Skin epidermis (tissue), 12 donors: ENCODE measurements at regions not wholly inside any gene's neighbourhood (a gene's known extent, or its start where the extent isn't known, plus 50 kb on each side); places are given as distances from the start of the nearest gene placed in this dataset.
"Not testable (repeated sequence)": the region's sequence is repeated elsewhere in the genome, so short reads cannot be mapped to it uniquely, and the experiment has no call there.

ENCODE experiments used
- H3K27ac ChIP-seq, 21 experiments: fragments of 200-600 bp; sonication (generic) in 11 of 21; one replicate each; pipeline ENCODE4 v1.5.0; 2020; ENCODE audit warnings: mild to moderate bottlenecking in 3 of 21, inconsistent platforms in 2 of 21, moderate library complexity in 2 of 21
- H3K4me3 ChIP-seq, 7 experiments: fragments of 200-600 bp; sonication (generic) in 2 of 7; one replicate each; pipeline ENCODE4 v1.5.0; 2020; ENCODE audit warnings: inconsistent platforms in 2 of 7, mild to moderate bottlenecking in 2 of 7, moderate library complexity in 1 of 7

DNA sequence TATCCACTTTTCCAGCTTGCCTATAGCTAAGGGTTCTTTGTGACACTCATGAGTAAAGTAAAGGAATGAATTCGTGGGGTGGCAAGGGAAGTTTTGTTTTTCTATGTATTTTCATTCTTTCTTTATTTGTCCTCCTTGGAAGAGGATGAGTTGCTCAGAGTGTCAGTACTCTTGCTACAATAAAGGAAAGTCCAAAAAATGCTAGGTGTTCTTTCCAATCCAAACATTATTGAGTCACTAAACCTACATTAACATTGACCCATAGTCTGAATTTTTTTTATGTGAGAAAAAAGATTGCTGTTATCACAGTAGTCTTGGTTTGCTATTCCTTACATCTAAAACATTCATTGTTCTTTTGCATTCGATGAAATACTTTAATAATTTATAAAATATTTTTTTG, 959.9 kb upstream of the ADGRL4 start:
- H3K4me3 ChIP-seq, result no peak overlapping the region
- no peak overlapping the region for H3K27ac ChIP-seq

DNA sequence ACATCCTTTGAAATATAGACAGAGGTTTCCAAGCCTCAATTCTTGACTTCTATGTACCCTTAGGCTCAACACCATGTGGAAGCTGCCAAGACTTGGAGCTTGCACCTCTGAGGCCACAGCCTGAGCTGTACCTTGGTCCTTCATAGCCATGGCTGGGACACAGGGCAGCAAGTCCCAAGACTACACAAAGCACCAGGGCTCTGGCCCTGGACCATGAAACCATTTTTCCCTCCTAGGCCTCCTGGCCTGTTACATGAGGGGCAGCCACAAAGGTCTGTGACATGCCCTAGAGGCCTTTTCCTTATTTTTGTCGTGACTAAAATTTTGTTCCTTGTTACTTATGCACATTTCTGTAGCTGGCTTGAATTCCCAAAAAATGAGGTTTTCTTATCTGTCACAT, 953.1 kb upstream of the ADGRL4 start:
- no peak overlapping the region for H3K27ac ChIP-seq
- H3K4me3 ChIP-seq, result no peak overlapping the region

DNA sequence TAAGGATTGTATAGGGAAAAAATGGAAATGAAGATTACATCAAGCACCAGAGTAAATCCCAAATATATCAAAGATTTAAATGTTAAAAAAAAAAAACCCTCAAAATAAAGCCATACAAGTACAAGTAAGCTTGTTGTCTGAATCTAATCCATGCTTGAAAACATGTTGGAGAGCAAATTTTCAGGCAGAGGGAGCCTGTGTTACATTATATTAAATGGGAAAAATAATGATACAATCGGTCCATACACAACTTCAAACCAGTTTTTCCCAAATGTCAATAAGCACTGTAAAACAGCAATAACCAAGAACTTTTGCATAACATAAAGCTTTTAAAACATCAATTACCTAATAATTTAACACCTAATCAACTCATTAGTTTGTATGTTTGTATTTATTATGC, 949.4 kb upstream of the ADGRL4 start:
- Histone ChIP-seq H3K4me3 (no peak overlapping the region), H3K27ac (no peak overlapping the region)

DNA sequence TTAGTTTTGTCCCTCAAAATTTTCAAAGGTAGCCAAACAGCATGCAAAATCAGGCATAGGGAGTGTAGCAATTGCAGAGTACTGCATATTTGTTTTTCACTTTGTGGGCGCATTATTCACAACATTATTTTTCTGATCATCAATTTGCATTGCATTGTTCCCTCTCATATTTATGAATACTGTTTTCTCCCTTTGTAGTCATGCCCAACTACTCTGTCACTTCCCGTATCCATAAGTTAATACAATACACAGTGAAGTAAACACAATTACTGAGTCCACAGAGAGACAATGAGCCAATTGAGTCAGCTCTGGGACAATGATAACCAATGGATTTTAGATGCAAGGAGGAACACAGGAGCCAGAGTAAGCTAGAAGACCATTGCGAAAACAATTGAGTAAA, 944.0 kb upstream of the ADGRL4 start:
- H3K27ac ChIP-seq, result no peak overlapping the region
- H3K4me3 ChIP-seq, result no peak overlapping the region

DNA sequence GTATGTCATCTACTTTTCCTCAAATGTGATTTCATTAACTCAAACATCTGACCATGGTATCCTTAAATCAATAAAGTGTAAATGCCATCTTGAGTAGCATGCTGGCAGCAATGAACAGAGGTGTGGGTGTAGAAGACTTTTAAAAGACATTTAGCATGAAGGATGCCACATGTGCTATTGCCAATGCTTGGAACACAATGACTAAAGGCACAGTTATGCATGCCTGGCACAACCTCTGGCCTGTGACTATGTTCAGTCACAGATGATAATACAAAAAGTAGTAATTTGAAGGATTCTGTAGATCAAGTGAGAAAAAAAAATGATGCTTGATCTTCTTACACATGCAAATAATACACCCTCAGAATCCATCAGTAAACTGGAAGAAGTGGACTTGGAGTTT, 938.9 kb upstream of the ADGRL4 start:
- H3K27ac ChIP-seq, result no peak overlapping the region
- no peak overlapping the region for H3K4me3 ChIP-seq

DNA sequence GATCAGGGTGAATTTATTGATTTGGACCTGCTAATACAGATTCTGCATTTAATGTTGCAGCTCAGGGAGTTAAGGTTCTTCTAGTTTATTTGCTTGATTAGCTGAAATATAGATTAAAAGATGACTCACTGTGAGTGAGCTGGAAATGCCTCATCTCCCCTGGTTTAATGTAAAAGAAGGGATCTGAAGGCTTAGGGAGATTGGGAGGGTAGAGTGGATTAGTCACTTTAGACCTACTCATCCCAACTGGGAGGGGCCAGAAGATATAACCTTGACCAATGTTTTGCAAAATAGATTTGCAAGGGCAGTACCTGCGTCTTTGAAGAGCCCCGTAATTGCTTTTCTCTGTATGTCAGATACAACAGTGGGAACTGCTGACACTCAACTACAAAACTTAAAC, 922.8 kb upstream of the ADGRL4 start:
- Histone ChIP-seq H3K27ac (no peak overlapping the region), H3K4me3 (no peak overlapping the region)

DNA sequence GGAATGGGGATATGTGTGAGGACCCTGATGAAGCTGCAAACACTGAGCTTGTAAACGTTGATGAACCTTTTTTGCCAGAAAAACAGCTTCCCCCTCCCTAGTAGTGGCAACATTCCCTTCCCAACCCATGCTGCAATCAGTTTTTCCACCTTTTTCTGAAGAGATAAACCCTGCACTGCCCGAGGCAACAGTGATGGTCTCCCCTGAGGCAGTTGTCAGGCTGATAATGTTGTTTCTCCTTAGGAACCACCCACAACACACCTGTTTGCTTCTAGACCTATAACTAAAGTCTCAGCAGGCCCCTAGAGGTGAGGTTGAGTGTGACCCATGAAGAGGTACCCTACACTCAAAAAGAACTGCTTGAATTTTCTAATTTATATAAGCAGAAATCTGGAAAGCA, 922.4 kb upstream of the ADGRL4 start:
- H3K4me3 ChIP-seq, result no peak overlapping the region
- H3K27ac ChIP-seq, result no peak overlapping the region

DNA sequence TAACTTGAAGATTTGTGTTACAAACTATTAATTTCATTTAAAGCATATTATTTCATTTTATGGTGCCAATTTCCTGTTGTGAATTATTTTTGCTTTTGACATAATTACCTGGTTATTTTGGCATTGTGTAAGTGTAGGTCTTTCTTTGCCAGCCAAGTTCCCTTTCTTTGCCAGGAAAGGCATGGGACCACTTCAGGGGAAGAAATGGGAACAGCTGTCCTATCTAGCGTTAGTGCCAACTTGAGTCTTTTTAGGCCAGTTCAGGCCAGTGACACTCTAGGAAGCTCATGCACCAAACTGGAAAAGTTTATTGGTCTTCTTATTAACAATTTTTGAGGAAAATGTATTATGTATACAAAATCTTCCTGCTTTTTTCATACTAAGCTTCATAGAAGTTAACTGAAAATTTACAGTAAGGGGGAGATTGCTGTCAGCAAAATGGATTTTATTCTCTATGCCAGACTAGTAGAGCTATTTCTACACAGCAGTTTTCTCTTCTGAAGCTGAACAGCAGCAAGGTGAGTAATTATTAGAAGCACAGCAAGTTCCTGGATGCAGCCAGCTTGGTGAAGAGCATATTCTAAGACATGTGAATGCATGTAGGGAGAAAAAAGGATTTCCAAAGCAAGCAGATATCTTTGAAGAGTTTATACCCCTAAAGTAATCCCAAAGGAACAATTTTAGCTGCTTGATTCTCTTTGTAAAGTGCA, 914.6 kb upstream of the ADGRL4 start:
- no peak overlapping the region for H3K4me3 ChIP-seq
- H3K27ac ChIP-seq, result no peak overlapping the region

DNA sequence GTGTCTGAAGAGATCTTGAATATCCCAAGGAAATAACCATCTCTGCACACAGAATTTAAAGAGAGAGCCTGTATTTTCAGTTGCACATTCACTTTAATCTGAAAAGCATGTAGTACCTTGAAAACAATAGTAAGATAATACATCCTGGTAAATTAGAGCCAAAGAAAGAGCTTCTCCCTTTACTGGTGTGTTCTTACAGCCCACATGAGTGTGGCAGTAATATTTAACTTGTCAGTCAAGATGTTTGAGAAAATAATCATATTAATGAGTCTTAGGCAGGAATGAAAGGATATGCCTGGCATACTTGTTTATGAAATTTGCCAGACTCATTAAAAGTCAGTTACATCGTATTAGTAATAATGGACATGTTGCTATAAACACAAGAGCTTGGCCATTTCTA, 908.4 kb upstream of the ADGRL4 start:
- no peak overlapping the region for H3K4me3 ChIP-seq
- H3K27ac ChIP-seq, result no peak overlapping the region

DNA sequence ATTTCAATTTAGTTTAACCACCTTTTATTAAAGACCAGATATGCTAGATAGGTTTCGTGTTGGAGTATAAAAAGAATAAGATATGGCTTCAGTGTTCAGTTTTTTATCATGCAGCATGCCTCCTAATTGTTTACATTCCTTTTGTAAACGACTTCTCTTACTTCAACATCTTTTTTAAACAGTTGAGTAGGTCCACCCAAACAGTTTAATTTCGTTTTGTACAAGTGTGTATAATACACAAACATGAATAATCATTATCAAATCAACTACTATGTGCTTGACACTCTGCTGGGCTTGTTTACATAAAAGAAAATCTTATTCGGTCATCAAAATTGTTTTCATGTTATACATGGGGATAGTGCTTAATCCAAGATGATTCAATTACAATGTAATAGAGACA, 906.3 kb upstream of the ADGRL4 start:
- Histone ChIP-seq H3K4me3 (no peak overlapping the region), H3K27ac (no peak overlapping the region)

DNA sequence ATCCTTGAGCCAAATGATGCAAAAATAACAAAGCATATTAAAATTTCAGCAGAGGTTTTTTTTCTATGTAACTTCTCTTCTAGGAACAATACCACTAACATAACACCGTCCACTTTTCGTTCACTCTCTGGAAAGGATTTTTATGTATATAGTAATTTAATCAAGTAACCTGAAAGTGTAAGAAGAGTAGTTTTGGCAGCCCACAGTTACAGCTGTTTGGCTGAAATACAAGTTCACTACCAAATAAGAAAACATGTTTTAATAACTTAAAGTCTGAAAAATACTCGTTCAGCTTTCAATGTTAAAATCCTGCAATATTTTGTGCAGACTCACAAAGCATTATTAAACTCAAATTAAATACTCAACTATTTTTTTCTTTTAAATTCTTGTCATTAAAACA, 896.8 kb upstream of the ADGRL4 start:
- Histone ChIP-seq H3K27ac (no peak overlapping the region), H3K4me3 (no peak overlapping the region)

DNA sequence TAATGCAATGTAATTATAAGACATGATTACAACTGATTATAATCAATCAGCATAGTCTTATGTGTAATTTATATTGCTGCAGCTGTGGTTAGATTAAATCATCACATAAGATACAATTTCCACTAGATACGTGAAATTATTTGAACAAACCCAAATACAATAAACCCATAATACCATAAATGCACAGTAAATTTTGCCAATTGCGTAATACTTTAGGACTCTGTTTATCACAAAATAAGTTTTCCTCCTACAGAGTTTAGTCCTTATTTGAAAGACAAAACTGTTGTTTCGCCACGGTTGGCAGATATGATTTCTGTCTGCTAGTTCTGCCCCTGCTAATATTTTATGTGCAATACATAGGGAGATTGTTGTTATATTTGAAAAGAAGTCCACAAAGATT, 895.9 kb upstream of the ADGRL4 start:
- Histone ChIP-seq H3K4me3 (no peak overlapping the region), H3K27ac (no peak overlapping the region)

DNA sequence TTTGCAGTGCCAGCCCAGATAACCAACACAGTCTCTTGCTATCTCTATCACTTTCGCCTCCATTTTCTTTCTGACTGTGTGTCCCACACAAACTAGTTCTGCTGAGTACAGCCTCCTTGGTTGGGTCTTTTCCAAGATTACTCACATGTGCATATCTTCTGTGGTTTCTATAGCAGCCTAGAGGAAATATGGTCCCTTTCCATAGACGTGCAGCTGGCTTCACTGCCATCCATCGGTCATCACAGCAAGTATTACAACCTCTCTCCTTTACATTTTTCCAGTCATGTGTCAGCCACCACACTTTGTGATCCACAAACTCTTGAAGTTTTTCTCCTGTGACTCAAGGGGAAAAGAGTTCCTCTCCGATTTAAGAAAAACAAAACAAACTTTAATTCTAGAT, 893.4 kb upstream of the ADGRL4 start:
- no peak overlapping the region for H3K27ac ChIP-seq
- no peak overlapping the region for H3K4me3 ChIP-seq

DNA sequence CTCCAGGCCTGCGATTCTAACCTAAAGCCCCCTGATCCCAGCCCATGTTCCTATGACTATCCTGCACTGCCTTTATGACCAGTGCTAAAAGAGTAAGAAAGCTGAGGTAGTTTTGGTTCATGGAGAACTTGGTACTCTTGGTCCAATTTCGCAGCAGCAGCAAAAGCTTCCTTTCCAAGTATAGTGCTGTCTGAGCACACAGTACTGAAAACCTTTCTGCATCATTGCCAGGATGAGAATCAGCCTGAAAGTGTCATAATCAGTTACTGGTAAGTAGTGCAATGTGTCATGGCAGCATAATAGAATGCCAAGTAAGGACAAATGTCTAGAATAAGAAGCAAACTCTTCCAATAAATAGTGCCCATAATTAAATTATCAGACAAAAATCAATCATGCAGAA, 889.6 kb upstream of the ADGRL4 start:
- no peak overlapping the region for H3K27ac ChIP-seq
- no peak overlapping the region for H3K4me3 ChIP-seq

DNA sequence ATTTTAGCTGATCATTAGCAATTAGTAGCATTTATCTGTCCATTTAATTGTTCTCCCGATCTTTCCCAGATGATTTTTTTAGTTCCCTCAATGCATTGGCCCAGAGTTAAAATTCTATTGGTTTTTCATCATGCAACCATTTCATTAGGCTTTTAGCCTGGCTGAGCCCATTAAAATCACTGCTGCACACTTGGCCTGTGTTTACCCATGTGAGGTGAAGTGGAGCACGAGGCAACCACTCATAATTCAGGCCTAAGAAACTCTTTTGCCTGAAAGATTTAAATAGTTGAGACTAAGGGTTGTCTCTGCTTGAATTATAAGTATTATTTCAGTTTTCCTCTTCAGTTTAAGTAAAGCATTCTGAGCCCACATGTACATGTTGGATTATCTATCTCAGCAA, 889.0 kb upstream of the ADGRL4 start:
- H3K4me3 ChIP-seq, result no peak overlapping the region
- no peak overlapping the region for H3K27ac ChIP-seq

DNA sequence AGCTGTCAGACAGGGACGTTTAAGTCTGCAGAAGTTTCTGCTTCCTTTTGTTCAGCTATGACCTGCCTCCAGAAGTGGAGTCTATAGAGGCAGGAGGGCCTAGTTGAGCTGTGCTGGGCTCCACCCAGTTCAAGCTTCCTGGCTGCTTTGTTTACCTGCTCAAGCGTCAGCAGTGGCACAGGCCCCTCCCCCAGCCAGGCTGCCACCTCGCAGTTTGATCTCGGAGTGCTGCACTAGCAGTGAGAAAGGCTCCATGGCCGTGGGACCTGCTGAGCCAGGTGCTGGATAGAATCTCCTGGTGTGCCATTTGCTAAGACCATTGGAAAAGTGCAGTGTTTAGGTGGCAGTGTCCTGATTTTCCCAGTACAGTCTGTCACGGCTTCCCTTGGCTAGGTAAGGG, 887.6 kb upstream of the ADGRL4 start:
- H3K27ac ChIP-seq, H3K4me3 ChIP-seq: not testable (repeated sequence)

DNA sequence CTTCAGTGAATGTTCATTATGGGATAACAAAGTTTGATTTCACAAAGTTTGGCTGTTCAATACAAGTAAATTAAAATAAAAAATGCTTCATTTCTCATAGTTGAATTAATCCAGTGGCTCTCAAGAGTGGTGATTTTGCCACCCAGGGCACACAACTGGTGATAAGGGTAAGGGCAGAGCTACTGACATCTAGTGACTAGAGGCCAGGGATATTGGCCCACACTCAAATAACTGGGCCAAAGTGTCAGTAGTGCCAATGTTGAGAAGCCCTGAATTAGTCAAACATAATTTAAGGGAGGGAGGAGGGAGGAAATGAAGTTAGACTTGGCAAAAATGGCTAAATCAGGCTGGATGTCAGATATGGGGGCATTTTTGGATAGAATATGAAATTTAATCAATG, 880.5 kb upstream of the ADGRL4 start:
- no peak overlapping the region for H3K4me3 ChIP-seq
- no peak overlapping the region for H3K27ac ChIP-seq

DNA sequence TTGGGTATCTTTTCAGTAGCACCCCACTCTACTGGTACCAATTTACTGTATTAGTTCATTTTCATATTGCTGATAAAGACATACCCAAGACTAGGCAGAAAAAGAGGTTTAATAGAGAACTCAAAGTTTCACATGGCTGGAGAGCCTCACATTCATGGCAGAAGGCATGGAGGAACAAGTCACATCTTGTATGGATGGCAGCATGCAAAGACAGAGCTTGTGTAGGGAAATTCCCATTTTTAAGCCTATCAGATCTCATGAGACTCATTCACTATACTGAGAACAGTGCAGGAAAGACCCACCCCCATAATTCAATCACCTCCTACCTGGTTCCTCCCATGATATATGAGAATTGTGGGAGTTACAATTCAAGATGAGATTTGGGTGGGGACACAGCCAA, 878.6 kb upstream of the ADGRL4 start:
- H3K4me3 ChIP-seq, result no peak overlapping the region
- H3K27ac ChIP-seq, result no peak overlapping the region

DNA sequence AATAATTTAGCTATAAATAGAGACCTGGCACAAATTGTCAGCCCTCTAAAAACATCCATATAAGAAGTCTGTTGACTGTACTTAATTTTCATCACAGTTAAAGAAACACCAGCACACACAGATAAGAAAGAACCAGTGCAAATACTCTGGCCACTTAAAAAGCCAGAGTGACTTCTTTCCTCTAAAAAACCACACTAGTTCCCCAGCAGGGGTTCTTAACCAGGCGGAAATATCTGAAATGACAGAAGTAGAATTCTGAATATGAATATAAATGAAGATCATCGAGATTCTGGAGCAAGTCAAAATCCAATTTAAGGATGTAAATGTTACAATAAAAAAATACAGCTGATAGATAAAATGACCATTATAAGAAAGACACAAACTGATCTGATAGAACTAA, 870.6 kb upstream of the ADGRL4 start:
- Histone ChIP-seq H3K4me3 (no peak overlapping the region), H3K27ac (no peak overlapping the region)

DNA sequence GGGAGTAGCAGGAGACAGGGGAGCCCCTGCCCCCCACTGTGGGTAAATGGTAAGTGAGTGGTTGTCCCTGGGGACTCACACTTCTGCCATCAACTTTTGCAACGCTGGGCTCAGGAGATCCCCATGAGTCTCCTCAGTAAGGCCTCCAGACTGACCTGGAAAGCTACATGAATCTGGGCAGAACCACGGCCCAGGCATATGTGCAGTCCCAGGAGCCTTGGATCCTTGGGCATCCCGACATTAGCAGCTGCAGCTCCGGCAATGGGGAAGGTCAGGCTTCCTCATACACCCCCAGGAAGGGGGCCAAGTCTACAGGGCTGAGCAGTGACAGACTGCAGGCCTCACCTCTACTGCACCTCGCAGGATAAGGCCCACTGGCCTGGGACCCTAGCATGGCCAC, 868.7 kb upstream of the ADGRL4 start:
- no peak overlapping the region for H3K27ac ChIP-seq
- no peak overlapping the region for H3K4me3 ChIP-seq

DNA sequence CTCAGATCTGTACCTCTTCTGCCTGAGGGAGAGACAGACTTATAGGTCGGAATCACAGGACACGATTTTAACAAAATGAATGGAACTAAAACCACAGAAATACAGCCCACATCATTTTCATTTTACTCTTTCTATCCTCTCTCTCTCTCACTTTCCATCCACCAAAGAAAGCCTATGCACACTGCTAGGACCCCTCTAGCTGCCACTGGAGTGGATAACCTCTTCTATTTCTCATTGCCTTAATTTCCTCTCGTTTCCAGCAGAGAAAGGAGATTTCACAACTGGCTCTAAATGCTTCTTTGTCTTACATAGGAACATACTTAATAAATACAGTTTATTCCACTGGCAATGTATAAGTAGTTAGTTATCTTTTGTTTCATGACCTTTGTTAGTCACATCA, 867.8 kb upstream of the ADGRL4 start:
- Histone ChIP-seq H3K4me3 (no peak overlapping the region), H3K27ac (no peak overlapping the region)

DNA sequence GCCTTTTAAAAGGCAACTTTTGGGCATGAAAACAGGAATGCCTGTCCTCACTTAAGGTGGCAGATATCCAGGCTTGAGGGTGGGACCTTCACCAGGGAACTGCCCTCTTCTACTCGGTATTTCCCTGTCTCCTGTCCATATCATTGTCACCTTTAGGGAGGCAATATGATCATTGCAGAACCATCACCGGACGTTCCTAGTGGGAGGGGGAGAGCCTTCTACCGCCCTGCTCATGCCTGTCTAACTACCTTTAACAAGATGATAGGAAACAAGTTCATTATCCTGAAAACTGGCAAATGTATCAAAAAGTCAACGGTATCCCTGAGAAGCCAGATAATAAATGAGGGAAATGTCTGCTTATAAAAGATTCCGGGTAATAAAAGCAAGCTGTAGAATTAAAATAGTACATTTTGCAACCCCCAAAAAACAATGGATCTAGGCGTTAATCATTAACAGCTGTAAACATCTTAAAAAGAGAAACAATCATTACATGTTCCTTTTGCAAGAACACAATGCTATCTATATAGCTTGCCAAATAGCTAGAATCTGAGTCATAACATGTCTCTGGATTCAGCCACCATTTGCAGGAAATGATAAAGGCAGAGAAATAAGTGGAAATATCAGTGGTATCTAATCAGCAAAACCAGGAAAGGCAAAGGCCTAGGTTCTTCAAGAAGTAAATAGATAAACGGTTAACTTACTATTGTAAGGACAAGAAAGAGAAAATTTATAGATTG, 852.9 kb upstream of the ADGRL4 start:
- Histone ChIP-seq H3K27ac (peak overlapping the region in 4 of 21 experiments; percentile 22 to 42 (median 40)), H3K4me3 (no peak overlapping the region)
